HG03460 (cell line): ENCODE measurements at regions not wholly inside any gene's neighbourhood (a gene's known extent, or its start where the extent isn't known, plus 50 kb on each side); places are given as distances from the start of the nearest gene placed in this dataset.

ENCODE experiments used
- ATAC-seq: cut with Tn5 transposase; IDR thresholded peaks from one replicate; pipeline ENCODE4 v1.9.1; 2021; ENCODE audit not compliant: unreplicated experiment

DNA sequence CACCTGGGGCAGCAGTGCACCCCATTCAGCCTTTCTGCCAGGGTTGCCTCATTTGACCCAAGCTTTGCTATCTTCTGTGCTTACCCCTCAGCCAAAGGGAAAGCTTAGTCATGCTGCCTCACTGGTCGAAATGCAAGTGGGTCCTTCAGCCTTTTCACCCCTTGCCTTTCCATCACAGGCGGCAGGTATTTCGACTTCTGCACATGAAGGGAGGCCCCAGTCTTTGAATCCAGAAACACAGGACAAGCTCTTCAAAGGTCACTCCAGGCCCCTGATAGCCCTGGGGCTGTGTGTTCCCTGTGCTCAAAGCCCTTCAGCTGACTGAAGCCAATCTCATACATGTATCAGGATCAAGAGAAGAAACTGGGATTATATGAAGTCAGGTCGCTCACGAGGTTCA, 129.7 kb downstream of the SNX19 start:
- no peak for ATAC-seq

DNA sequence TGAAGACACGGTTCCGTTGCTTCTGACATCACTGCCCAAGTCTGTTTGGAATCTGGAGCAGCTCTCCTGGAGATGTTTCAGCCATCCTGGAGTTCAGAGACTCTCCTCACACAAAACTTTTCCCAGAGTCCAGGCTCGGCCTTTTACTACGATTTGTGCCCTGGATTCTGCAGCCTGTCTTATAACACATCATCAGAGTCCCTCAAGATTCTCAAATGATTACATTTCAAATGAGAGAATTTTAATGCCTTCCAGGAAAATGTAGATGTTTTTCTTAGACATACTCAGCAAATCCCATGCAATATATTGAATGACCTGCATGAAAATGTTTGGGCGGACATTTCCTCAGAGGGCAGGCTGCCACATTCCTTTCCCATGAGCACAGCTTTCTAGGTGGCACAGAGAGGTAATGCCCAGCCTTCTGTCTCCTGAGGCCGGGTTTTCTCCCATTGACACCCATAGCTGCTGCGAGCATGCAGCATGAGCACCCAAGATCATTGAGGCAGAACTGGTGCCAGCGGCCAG, 129.1 kb downstream of the SNX19 start:
- no peak for ATAC-seq

DNA sequence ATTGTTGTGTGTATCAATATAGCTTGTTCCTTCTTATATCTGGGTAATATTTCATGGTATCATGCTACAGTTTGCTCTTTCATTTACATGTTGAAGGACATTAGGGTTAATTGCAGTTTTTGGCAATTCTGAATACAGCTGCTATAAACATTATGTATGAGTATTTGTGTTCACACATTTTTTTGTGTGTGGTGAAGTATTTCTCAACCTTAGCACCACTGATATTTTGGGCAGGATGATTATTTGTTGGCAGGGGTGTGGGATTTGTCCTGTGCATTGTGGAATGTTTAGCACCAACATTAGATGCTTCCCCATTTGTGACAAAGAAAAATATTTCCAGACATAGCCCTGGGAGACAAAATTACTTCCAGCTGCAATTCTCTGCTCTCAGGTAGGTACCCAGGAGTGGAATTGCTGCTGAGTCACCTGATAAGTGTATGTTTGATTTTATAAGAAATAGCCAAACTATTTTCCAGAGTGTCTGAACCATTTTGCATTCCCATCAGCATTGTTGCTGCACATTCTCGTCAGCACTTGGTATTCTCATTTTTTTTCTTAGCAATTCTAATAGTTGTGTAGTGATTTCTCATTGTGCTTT, 128.2 kb downstream of the SNX19 start:
- ATAC-seq: no peak

DNA sequence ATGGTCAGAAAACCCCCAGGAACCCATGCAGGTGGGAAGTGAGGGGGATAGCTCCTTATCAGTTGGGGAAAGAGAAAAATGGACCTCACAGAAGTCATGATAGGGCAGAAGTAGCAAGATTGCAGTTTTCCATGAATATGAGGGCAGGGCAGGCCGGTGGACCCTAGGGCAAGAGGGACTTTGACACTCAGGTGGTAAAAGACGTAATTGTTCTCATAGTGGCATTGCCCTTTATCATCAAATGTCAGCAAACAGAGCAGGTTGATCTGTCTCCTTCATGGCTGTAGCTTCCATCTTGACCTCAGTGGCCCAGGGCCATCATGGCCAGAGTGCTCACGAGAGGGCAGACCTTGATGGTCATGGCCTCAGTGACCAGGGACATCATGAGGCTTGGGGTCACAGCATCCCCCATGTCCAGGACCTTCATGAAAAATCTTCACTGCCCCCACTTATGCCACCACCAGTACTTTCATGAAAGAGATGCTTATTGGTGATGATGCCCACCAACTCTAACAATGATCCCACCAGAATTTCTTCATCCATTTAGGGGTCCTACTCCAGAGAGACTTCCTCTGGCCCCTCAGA, 127.1 kb downstream of the SNX19 start:
- no peak for ATAC-seq

DNA sequence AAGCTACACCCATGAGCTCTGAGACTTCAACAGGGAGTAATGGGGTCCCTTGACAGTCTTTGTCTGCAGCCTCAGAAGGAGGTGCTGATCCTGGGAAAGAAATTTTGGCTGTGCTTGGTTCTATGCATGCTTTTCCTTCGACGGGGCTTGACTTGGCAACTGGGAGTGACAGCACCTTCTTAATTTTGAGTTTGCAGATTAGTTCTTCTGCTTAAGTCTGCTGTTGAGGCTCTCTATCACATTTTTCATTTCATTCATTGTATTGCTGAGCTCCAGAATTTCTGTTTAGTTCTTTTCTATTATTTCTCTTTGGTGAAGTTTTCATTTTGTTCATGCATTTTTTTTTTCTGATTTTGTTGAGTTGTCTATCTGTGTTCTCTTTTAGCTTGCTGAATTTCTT, 125.6 kb downstream of the SNX19 start:
- no peak for ATAC-seq

DNA sequence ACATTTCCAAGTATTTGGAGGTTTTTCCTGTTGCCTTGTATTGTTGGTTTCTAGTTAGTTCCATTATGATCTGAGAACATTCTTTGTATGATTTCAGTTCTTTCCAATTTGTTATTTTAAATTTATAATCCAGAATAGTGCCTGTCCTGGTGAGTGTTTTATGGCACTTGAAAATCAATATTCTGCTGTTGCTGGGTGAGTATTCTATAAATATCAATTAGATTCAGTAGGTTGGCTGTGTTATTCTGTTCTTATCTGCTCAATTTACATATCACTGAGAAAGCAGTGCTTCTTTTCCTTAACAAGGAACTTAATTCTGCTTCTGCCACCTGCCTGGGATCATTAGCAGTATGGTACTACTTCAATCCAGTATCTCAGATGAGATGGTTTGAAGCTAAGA, 123.5 kb downstream of the SNX19 start:
- ATAC-seq: no peak

DNA sequence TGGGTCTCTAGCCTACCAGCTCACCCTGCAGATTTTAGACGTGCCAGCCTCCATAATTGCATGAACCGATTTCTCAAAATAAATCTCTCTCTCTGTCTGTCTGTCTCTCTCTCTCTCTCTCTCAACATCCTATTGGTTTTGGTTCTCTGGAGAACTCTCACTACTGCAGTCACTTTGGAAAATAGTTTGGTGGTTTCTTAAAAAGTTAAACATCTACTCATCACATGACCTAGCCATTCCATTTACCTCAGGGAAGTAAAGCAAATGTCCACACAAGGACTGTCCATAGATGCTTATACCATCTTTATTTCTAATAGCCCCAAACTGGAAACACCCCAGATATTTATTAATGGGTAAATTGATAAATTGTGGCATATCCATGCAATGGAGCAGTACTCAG, 119.5 kb downstream of the SNX19 start:
- no peak for ATAC-seq

DNA sequence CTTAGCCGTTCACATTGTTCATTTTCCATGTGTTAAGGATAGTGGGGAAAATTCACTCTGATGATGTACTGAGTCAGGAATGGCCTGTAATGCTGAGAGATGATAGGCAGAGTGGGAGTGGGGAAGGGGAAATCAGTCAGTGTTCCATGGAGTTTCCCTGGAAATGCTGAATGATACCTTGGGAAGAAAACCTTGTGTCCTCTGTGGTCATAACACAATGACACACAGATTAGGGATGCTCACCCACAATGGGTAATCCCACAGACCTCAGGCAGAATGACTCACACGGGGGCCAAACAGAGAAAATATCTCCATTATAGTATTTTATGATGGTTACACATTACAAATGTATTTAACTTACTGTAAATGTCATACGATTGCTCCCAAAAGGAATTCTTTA, 118.0 kb downstream of the SNX19 start:
- ATAC-seq: no peak

DNA sequence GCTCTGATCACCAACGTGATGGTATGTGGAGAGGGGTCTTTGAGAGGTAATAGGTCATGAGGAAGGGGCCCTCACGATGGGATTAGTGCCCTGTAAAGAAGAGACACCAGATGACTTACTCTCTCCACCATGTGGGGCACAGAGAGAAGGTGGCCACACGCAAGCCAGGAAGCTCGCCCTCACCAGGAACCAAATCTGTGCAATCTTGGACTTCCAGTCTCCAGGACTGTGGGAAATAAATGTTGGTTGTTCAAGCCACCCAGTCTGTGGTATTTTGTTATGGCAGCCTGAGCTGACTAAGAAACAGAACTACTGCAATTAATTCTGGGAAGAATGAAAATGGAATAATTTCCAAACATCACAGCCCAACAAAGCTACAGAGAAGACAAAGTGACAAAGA, 117.5 kb downstream of the SNX19 start:
- ATAC-seq: no peak

DNA sequence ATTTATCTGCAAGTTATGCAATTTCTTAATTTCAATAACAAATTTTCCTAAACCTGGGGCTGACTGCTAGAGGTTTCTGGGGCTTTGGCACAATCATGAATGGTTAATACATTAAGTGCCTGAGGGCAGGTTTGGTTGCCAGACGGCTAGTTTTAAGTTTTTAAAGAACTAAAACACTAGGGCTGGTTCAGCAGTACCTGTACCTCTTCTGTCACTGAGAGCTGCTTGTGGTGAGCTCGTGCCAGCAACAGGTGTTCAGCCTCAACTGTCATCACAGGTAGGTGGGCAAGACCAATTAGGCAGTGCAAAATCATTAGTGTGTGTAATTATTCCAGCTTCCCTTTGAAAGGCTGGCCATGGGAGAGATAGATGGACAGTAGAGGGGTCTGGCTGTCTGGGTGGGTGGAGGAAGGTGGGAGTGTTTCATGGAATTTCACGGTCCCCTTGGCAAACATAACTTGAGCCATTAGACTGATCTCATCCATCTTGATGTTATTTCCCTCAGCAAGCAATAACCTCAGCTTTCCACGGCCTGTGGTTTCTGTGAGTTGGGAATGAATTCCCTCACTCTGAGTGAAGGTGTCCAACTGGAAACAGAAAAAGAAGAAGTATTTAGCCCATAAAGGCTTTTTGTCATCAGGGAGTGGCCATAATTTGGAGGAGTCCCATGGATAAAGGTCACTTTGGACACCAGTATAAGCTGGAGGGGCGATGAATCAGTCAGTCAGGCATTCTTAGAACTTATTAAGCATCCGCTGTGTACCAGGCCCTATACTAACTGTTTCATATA, 114.8 kb downstream of the SNX19 start:
- no peak for ATAC-seq

DNA sequence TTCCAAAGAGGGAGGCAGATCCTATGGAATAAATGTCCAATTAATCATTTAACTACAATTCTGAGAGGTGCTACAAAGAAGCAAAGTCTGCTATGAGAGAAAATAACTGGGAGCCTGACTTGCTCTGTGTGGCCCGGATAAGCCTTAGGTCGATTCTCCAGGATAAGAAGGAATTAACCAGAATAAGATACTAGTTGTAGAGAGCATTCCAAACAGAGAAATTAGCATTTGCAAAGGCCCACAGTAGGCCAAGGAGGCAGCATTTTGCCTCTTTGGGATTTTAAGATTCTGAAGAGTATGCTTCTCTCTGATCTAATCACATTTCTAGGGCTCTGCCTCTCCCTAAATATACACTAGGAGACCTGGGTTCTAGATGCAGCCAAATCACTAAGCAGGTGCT, 113.7 kb downstream of the SNX19 start:
- ATAC-seq: no peak

DNA sequence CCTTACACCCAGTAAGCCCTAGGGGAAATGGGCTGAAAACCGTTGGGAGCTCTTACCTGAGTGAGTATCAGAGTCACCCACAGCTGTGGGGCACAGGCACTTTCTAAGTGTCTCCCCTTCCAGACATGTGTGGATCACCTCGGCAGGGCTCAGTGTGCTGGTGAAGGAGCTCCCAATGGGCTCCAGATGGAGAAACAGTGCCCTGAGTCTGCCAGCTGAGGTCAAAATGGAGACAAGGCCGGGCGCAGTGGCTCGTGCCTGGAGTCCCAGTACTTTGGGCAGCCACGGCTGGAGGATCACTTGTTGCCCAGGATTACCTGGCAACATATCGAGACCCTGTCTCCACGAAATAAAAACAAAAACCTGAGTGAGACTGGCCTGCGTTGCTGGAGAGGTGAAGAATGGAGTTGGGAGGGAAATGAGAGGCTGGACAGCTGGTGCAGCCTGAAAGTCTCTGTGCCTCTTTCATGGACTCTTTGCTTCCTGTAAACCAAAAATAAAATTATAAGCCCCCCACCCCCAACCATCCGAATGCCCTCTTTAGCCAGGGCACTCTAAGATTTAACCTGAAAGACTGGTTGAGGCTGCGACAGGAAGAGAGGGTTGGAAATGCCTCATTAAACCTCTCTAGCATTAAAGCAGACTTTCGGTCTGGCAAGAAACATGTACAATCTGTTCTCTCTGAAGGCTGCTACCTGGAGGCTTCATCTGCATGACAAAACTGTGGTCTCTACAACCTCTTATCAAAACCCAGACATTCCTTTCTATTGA, 111.8 kb downstream of the SNX19 start:
- no peak for ATAC-seq

DNA sequence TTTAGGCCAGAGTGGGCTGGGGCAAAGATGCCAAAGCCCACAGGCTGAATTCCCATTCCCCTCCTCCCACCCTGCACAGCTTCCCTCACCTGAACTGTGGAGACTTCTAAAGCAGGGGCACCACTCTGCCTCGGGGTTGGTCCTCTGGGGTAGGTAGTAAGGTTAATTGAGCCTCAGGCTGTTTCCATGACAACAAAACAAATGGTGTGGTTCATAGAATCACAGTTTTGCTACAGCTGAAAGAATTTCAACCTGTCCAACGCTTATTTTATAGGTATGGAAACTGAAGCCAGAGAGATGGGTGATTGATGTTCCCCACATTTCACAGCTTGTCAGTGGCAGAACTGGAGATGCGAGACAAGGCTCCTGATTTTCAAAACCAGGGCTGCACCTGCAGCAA, 109.5 kb downstream of the SNX19 start:
- no peak for ATAC-seq

DNA sequence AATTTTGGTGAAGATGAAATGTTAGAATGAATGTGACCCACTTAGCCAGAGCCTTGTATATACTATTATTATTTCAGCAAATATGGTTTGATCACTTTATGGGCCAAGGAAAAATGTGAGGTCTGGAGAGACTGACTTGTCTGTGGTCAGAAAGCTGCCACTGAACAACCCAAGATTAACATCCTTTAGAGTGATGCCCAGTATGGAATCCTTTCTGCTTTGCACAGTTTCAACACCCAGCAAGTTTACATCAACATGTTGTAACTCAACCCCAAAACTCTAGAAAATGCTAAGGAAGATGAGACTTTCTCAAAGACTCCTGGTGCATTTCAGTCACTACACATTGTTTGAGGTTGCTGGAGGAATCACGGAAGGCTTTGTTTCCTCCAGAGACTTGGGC, 107.7 kb downstream of the SNX19 start:
- no peak for ATAC-seq

DNA sequence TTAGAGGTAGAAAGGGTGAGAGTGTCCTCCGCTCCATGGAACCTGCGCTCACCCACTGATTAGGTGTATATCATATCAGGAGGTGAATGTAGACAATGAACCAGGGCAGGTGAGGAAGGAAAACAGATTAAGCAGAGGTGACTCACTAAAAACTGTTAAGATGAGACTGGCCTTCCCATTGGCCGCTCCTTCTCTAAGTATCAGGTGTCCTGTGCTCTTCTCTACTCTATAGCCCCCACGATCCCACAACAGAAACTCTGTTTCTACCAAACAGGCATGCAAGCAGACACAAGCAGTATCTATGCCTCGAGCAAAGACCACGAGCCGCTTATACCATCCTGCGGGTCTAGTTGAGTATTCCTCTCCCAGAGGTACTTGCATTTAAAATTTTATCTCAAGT, 103.1 kb downstream of the SNX19 start:
- ATAC-seq: no peak

DNA sequence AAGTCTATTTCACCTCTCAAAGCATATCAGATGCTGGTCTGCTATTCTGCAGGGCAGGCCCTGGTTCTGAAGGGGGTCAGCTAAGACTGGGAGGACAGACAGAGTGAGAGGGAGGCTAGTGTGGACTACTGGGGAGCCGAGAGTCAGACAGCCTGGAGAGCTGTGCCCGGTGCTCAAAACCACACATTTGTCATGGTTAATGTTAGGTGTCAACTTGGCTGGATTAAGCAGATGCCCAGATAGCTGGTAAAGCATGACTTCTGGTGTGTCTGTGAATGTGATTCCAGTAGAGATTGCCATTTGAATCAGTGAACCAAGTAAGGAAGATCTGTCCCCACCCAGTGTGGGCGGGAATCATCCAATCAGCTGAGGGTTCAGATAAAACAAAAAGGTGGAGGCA, 102.6 kb downstream of the SNX19 start:
- no peak for ATAC-seq

DNA sequence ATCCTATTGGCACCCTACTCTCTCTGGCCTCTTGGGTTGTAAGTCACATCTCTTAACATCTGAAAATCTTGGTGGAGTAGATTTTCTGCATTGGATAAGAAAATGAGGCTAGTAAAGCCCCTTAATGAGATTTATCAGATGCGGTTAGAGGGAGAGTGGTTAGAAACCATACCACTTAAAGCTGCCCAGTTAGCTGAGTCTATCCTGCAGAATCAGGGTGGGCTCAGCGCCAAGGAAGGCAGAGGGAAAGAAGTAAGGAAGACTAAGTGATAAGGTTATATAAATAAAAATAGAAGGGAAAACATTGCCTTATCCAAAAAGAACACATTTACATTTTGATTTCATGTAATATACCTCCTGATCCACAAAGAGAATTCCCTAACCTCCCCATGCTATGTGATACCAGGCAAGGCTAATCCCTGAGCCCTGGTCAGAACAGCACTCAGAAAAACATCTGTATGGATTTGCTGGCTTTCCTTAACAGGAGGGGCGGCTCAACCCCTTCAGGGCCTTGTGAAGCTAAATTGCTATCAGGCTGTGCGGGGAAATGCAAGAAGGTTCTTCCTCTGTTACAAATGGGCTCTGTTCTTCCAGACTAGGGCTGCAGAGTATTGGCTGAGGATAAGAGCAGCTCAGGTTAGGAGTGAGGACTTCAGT, 101.7 kb downstream of the SNX19 start:
- ATAC-seq: no peak

DNA sequence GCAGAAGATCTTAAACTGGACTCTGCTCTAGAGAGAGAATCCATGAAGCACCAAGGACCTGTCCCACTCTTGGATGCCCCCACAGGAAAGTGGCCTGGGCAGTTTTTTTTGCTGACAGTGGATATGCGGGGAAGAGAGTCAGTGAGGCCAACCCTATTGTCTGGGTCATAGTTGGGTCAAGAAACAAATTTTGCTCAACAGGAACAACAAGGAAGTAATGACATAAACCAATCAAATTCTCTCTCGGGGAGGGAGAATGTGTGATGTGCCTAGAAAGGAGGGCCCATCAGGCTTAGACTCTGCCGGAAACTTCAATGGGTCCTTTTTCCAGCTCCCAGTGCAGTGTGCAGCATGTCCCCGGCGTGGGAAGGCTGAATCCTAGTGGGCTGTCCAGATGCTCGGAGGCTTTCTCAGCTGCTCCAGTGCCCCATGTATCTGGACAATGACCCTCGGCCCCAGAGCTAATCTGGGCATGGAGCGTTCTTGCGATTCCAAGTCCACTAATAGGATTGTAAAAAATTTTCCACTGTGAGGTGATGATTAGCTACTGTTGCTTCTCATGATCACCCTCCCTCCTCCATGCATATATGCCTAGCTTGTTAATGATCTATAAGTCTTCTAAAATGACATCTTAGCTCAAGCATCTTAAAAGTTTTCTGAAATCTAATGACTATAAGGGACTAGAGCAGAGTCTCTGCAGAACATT, 101.0 kb downstream of the SNX19 start:
- ATAC-seq: no peak

DNA sequence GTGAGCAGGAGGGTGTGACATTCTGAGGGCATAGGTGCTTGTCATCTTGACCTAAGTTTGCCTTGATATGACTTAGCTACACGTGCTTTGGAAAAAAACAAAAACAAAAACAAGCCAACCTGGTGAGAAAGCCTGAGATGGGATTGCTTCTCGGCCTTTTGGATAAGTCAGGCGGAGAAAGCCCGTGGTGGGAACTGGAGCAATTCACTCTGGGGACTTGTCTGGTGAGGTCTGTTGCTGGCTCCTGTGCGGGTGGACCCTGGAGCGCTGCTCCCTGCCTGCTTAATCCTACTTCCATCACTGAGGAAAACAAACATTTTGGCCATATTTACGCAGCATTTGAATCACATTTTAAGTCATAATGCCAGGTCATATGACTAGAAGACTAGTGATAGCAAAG, 100.3 kb downstream of the SNX19 start:
- ATAC-seq: no peak

DNA sequence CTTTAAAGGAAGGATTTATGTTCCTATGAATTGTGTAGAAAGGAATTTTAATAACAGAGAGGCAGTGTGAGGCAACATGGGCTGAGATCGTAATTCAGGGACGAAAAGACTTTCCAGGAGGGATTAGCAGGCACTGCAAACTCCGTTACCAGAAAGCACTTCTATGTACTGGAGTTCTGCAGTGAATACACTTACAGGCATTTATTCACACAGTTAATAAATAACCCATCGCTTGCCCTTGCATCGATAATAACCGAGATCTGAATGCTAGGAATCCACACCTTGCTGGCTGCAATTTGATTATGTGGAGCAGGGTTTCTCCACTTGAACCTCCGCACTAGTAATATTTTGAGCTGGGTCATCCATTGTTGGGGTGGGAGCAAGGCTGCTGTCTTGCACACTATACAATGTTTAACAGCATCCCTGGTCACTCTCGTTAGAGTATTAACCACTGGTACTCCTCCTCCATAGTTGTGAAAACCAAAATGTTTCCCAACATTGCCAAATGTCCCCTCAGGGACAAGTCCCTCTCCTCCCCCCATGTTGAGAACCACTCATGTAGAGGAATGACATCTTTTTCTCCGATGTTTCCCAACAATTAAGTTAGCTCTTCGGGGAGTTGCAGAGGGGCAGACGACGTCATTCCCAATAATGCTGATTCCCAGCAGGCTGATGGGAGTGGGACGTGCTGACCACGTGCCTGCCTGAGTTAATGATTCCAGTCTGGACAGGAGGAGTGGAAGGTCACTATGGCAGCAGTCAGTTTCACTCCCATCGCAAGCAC, 99.5 kb downstream of the SNX19 start:
- ATAC-seq: no peak
